CD4-positive, alpha-beta T cell treated with Interleukin-15 for 4 hours (primary cell): ENCODE measurements at regions not wholly inside any gene's neighbourhood (a gene's known extent, or its start where the extent isn't known, plus 50 kb on each side); places are given as distances from the start of the nearest gene placed in this dataset.
A peak's percentile ranks its signal among the peaks of the same experiment; 100 is the strongest.

Source experiments
- DNase-seq: peaks from one replicate; pipeline ENCODE4 v3.0.0-alpha.2; 2020; ENCODE audit warnings: low spot score

DNA sequence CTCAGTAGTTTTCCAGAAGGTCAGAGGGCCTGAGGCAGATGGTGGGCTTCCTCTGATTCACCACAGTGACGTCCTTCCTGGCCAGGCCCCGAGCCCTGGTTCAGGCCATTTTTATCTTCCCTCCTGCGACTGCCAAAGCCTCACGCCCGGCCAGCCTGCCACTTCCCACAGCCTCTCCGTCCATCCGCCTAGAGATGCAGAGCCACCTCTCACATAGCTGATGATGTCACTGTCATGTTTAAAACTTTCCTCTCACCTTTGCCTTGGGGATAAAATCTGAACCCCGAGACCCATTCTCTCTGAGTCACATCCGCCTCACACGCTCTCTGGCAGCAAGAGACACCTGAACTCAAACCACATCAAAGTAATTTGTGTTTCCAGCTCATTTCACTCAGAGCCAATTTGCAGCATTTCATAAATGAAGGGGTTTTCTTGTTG is 175.3 kb downstream of the QDPR start:
- DNase-seq = peak; percentile 81

- no peak for DNase-seq
Measured at GRCh38 chr4:17336069-17336468, 175.8 kb downstream of the QDPR start.

GRCh38 chr4:17335371-17335770 is 176.5 kb downstream of the QDPR start:
- no peak for DNase-seq

DNA sequence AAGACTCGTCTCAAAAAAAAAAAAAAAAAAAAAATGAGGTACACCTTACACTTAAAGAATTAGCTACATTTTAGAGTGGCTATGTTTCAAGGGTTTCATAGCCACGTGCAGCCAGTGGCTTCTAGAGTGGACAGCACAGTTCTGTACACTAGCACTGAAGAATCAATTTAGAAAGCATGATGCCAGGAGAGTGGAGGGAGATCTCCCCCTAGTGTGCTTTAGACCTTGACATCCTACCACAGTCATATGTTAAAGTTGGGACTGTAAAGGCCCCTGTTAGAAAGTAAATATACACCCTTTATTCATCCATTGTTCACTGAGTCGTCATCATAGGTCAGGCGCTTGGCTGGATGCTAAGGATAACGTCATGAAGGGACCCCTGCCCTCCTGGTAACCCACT is 179.4 kb downstream of the QDPR start:
- DNase-seq = no peak

DNA sequence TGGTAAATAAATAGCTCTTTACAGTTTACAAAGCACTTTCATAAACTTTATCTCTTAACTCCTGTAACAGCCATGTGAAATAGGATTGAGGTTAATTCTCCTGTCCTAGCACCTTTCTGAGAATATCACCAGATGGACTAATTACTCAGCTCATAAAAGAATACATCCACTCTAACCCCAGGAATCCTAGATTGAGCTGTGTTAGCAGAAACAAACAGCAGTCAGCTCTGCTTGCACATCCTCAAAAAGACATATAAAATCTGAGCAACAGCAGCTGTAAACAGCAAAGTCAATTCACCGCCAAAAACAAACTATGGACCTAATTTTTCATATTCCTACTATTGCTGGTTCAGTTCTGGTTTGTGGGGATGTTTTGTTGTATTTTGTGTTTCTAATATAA is 182.8 kb downstream of the QDPR start:
- no peak for DNase-seq

- DNase-seq = no peak
Measured at GRCh38 chr4:17328141-17328815, 183.6 kb downstream of the QDPR start.

GRCh38 chr4:17327591-17327990 is 184.3 kb downstream of the QDPR start:
- DNase-seq = no peak

GRCh38 chr4:17326756-17327155 is 185.1 kb downstream of the QDPR start:
- no peak for DNase-seq

DNA sequence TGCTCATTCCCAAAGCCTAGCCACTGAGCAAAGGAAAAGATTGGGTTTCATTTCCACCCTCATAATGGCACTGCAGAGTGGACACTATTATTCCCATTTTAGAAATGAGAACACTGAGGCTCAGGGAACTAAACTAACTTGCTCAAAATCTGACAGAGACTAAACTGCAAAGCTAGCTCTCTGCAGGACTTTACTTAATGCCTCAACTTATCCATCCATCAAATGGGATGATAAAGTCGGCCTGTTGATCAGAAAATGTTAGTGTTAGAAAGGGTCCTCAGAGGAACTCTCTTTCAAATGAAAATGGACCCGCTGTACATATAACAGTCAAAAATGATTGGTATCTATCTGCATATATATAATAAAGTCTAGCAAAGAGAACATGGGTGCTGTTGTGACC is 186.8 kb downstream of the QDPR start:
- no peak for DNase-seq

DNA sequence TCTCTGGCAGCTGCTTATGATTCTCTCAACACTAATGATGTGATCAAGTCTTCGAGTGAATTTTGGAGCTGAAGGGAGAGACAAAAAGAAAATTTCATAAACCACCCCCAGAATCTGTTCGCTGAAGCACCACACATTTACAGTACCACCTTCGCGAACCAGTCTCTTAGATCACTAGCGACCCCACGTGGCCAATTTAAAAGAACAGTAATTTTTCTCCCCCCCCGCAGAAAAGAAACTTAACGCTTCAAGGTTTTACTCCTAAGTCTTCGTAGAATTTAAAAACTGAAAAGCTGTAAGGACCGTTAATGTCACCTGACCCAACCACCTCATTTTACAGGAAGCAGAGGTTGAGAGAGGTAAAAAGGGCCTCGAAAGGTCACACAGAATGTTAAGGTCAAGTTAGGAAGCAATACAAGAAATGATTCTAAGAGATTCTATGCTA is 187.5 kb downstream of the QDPR start:
- peak; percentile 43 for DNase-seq

DNA sequence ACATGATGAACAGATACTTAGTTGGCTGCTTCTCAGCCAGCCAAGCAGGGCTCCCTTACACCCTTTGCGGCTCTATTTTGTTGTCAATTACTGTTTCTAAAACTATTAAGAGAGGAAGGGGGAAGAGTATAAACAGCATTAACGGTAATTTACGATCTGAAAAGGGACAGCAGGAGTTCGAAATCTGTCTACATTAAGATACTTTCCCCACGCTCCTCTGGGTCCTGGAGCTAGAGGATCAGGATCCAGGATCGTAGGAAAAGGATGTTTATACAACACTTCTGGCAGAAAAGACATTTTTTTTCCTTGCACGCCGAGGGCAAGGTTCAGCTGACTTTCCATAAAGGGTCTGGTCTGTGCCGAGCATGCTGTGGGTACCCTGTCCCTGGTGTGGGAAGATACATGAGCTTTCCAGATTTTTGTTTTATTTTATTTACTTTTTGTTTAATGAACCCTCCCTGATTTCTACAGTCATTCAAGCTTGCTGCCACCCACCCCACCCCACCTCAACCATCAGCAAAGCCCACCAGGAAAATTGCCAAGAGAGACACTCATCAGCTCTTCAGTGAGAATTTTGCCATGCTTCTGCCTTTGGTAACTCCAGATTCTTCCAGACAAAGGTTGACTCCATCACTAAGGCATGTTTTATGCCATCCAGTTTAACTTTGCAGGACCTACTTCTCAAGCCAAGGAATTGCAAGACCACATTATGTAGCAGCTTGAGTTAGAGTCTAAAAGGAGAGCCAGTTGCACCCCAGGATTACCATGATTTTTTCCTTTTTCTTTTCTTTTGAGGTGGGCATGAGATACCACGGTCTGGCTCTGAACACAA is 188.1 kb downstream of the QDPR start:
- DNase-seq = no peak

GRCh38 chr4:17322514-17322913 is 189.4 kb downstream of the QDPR start:
- DNase-seq = no peak

DNA sequence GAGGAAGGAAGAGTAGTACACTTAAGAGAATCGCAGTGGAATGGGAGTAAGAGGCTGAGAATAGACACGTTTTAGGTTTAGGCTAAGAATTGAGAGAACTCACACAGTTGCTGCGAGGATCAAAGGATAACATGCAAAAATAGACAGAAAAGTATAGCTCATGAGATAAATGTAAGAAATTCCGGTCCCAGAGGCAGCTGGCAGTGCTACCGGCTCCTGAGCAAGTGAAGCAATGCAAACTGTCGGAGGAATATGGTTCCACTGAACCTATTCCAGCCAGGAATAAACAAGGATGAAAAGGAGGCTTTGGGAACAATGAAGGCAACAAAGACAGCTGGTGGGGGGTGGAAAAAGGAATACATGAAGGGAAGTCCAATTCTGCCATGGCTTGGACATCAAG is 191.8 kb downstream of the QDPR start:
- no peak for DNase-seq

- DNase-seq = no peak
Measured at GRCh38 chr4:17317526-17317925, 194.4 kb downstream of the QDPR start.

- no peak for DNase-seq
Measured at GRCh38 chr4:17316566-17316965, 195.3 kb downstream of the QDPR start.

DNA sequence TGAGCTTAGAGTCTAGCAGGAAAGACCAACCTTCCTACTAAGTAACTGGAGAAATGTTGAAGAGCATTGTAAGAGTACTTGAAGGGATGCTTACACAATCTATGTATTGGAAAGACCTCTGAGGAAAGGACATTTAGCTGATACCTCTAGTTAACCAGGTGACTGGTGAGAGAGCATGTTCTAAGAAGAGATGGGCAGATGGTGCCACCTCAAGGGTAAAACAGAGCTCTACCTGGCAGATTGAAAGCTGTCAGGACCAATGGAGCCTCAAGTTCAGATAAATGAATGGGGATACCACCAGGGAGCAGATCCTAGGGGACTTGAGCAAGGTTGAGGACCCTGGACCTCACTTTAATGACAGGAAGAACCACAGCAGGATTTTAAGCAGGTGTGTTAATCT is 196.4 kb downstream of the QDPR start:
- DNase-seq = no peak

GRCh38 chr4:17313194-17313593 is 198.7 kb downstream of the QDPR start:
- DNase-seq = no peak

- no peak for DNase-seq
Measured at GRCh38 chr4:17310269-17310652, 201.6 kb downstream of the QDPR start.

DNA sequence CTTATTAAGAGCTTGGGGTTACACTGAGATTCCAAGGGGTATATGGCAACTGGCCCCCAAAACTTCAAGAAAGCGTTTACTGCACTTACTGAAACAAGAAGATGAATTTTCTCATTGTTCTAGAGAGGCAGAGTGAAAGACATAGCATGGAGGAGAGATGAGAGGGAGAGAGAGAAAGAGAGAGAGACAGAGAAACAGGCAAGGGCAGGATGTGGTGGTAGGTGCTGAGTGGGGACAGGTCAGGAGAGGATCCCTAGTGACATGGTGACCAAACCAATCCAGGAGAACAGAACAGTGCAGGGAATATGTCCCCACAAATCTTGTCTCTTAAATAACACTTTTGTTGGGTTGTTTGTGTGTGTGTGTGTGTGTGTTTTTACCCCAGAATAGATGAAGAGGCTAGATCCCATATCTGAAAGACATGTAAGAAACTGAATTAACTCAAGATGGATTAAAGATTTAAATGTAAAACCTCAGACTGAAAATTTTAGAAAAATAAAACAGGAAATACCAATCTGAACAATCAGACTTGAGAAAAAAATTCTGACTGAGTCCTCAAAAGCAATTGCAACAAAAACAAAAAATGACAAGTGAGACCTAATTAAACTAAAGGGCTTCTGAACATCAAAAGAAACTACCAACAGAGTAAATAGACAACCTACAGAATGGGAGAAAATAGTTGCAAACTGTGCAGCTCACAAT is 202.2 kb downstream of the QDPR start:
- DNase-seq = no peak

DNA sequence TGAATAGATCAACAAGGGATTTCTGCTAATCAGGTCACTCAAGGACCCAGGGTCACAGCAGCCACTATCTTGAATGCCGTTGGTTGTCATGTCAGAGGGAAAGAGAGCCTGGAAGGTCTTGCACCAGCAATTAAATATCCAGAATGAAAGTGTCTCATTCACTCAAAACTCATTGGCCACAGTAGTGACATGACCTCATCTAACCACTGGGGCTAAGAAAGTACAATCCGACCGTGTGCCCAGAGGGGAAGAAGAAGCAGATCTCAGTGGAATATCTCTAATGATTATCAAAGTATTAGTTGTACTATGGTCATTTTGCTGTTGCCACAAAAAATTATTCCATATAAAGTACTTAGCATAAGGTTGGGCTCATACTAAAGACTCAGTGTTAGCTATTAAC is 210.0 kb downstream of the QDPR start:
- no peak for DNase-seq

- DNase-seq = no peak
Measured at GRCh38 chr4:17301266-17301665, 210.6 kb downstream of the QDPR start.

- no peak for DNase-seq
Measured at GRCh38 chr4:17296921-17297890, 214.7 kb downstream of the QDPR start.
